Glomerular visceral epithelial cell (primary cell): ENCODE measurements at regions not wholly inside any gene's neighbourhood (a gene's known extent, or its start where the extent isn't known, plus 50 kb on each side); places are given as distances from the start of the nearest gene placed in this dataset.
"Not testable (repeated sequence)": the region's sequence is repeated elsewhere in the genome, so short reads cannot be mapped to it uniquely, and the experiment has no call there.

Source experiments
- DNase-seq: peaks from one replicate; pipeline ENCODE4 v3.0.0-alpha.2; 2016; ENCODE audit errors: extremely low spot score

DNA sequence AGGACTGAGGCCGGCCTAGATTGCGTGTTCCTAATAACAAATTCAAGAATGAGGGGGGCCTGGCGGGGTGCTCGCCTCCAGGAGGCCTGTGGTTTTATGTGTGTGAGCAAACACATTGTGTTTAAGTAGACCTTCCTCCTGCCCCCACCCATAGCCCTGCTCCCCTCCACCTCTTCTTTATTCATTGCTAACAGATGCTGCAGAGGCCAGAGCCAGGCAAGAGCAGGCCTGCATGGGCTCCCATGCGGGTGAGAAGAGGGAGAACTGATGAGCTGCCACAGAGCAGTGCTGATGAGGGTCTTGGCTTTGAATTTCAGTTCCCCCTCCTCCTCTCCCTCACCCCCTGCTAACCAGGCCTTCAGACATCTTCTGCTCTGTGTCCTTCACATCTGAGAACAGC lies 154.6 kb downstream of the OSR1 start:
- DNase-seq = no peak

DNA sequence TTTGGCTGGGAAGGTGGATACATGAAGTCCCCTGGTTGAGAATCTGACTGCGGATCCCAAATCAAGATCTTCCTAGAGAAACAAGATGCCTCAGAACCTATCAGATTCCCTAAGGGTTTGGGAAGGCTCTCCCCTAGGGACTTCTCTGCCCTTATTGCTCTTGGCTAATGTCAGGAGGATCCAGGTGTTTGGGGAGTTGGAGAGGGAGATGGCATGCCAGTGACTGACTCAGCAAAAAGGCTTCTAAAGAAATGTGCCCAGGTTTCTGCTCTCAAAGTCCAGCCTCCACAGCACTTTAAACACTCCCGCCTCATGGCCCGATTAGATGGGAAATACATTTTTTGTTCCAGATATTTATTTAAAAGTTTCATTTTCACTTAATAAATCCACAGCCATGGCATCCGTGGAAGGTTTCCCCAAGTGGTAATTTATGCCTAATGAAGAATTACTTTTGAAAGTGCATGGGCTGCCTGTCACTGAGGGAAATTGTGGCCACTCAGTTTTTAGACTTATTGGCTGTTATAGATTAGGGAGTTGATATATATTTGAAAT lies 156.4 kb downstream of the OSR1 start:
- DNase-seq = no peak

DNA sequence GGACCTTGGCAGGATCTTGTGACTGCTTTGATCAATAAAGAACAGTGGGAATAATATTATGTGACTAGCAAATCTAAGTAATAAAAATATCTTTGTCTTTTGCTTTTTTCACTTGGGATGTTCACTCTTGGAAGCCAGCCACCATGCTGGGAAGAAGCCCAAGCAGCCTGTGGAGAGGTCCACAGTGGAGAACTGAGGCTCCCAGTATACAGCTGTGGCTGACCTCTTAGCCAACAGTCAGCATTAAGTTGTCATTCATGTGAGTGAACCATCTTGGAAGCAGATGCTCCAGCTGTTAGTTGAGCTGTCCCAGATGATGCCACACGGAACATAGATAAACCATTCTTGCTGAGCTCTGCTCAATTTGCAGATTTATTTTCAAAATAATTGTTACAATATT lies 160.0 kb downstream of the OSR1 start:
- no peak for DNase-seq

DNA sequence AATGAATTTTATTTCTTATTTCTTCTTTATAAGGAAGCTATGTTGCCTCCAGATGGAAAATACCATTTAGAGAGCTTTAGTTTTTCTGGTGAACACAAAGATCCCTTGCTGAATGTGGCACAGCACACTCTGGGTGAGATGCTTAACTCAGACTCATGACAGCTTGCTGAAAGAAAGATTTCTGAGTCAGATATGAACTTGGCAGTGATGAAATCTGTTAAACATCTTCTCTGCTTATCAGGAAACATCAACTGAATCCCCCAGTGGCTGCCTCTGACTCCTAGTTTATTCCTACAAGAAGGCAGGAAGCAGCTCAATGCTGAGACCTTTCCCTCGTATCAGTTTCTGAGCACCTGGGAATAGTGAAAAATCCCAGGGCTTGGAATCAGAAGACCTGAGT lies 162.8 kb downstream of the OSR1 start:
- DNase-seq = no peak

DNA sequence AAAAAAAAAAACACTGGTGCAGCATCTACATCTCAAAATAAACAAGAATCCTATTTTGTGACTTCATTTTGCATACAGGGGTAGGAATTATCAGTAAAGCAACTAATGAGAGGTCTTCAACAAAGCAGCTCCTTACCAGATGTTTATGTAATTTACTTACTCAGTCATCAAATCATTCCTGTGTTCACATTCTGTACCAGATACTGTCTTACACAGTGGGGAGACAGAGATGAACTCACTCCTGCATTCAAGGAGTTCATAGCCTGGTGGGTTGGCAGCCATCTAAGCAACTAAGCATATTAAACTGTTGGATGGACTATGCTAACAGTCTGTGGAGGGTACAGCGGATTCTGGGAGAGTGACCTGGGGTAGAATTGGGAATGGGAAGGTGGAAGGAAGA lies 169.0 kb downstream of the OSR1 start:
- DNase-seq = no peak

DNA sequence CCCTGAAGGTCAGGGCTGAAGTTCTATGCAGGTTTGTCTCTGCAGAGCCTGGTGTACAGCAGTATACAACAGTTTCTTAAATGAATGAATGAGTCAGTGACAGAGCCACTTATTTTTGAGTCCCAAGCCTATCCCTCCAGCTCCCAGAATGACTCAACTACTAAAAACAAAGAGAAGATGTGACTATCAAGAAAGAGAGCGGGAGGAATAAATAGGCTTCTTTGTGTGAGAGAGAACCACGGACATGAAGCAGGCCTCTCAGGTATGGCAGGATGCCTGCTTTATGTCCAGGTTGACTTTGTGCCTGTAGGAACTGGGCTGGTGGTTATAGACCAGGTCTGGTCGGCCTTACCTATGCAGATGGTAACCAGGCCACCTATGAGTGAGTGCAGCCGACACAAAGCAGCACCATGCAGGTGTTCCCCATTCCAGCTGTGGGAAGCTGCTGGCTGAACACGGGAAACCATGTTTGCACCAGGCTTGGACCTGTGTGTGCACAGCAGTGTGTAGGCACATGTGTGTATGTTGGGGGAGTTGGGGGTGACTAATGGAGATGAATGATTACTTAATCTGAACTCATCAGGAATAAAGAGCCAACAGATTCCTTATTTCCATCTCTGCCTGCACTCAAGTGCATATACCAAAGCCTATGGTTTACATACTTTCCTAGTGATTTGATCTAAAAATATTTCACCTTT lies 171.0 kb downstream of the OSR1 start:
- DNase-seq = no peak

DNA sequence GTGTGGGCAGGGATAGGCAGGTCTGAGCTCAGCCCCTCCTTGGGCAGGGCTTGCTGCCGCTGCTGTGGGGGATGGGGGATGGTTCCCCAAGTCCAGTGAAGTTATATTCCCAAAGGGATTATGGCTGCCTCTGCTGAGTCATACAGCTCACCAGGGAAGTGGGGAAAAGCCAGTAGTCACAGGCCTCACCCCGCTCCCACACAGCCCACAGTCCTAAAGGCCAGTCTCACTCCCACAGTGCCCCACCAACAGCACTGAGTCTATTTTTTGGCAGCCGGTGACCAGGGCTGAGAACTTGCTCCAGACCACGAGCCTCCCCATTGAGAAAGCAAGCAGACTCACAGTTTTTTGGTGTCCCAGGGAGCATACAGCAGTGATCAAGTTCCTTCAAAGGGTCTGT lies 173.3 kb downstream of the OSR1 start:
- DNase-seq = no peak

DNA sequence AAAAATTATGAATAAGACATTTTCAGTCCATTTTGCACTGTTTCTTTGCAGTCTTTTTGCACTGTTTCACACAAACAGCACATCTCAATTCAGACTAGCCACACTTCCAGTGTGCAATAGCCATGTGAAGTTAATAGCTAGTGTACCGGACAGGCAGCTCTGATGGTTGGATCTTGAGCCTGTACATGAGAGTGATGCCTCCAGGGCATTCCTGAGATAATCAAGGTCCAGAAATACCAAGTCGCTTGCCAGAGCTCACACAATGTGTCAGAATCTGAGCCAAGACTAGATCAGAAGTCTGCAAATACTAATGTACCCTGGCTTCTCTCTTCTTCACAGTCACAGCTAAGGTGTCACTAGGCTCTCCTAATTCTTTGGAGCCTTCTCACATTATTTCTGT lies 180.2 kb downstream of the OSR1 start:
- DNase-seq = no peak

DNA sequence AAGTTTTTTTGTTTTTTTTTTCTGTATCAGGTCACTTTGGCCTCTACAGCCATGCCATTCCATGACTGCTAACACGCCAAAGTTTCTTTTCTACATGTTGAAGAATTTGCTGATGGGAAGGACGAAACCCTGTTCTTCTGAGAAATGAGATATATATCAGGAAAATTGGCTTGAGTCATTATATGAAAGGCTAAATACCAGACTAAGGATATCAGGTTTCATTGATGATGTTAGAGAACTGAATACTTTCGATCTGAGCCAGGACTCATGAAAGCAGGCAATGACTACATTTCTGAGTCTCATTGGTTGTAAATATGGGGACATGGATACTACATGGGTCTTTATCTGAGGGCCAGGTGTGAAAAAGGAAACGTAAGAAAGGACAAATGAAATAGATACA lies 181.4 kb downstream of the OSR1 start:
- no peak for DNase-seq

DNA sequence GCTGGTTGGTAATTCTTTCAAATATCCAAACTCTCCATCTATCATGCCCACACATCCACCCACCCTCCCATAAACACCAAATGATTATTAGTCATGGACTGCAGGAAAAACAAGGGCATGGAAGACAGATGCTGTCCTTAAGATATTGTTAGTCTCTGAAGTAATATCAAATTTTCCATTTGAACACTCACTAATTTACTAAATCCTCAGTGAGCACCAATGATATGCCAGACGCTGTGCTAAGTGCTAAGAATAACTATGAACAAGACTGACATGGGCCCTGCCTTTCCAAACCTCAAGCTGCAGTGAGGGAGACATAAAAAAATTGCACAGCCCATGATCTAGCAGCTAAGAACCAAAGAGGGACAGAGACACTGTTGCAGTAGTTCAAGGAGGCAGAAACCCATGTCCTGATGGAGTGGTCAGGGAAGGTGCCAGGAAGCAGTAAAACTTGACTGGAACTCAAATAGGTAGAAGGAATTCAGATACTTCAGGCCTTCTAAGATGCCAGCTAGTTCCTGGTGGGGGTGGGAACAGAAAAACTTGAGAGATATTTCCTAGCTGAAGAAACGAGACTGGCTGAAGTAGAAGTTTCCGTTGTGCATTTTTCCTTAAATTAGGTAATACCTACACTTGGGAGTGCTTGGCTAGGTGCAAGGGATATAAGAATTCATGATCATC lies 182.1 kb downstream of the OSR1 start:
- DNase-seq = no peak

DNA sequence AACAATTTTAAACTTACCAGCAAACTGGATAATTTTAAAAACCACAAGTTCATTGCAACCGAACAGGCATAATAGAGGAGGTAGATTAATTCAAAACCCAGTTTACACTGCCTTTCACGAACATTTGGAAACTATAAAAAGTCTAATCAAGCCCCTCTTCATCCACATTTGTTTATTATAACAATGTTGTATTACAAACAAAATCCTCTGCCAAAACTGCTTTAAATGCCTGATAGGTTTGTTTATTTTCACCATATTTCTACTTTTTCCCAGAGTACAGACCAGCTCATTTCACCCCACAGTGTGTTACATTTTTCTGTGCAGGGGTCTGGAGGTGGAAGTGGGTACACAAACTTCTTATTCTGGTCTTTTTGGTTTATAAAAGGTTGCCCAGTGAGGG lies 184.2 kb downstream of the OSR1 start:
- DNase-seq = no peak

DNA sequence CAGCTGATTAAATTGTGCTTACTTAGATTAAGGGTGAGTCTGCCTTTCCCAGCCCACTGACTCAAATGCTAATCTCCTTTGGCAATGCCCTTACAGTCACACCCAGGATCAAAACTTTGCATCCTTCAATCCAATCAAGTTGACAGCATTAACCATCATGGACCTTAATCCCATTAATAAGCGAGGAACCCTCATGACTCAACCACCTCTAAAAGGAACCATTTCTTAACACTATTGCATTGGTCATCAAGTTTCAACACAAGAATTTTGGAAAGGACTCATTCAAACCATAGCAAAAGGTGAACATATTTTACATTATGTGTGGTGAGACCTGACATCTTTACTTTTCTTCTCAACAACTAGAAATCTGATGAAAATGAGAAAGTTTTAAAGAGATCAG lies 187.0 kb downstream of the OSR1 start:
- no peak for DNase-seq

DNA sequence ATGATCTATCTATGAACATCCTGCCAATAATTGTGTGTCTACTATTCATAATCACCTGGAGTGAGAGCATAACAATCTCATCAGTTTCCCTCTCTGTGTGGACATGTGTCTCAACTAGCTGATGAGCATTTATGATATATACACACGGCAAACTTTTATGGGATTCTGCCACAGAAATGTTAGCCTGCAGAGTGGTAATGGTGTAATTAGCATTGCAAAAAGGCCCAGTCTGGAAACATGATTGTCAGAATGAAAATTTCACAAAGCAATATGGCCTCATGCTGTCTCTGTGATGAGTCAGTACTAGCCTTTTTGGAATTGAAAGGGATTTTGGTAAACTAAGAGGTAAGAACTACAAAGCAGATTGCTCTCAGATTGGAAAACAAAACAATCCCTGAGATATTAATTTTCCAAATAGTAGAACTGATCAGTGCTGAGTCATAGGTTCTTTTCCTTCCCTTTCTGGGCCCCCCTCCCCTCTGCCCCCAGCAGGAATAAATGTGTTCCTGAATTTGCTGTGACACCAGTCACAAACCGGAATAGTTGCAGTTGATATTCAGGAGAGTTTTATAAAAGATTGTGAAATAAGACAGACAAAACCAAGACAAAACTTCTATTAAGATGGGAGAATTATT lies 189.2 kb downstream of the OSR1 start:
- no peak for DNase-seq

DNA sequence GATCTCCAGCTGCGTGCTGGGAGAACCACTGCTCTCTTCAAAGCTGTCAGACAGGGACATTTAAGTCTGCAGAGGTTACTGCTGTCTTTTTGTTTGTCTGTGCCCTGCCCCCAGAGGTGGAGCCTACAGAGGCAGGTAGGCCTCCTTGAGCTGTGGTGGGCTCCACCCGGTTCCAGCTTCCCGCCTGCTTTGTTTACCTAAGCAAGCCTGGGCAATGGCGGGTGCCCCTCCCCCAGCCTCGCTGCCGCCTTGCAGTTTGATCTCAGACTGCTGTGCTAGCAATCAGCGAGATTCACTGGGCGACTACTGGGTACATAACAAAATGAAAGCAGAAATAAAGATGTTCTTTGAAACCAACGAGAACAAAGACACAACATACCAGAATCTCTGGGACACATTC lies 194.3 kb downstream of the OSR1 start:
- not testable (repeated sequence) for DNase-seq

DNA sequence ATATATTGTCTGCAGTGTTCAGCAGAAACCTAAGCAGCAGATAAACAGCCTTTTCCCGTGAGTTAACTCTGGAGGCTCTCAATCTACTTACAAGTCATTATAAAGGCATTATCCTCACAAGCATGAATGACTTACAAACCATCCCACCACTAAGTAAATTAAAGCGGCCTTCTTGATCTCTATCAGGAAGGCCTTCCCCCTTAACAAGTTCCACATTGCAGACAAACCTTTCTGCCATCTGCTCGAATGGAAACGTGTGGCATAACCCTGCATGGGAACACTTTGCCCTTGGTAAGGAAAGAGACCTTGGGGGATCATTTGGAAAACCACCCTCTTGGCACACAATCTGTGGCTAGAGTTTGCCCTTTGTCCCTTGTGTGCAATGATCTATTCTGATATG lies 199.5 kb downstream of the OSR1 start:
- no peak for DNase-seq

DNA sequence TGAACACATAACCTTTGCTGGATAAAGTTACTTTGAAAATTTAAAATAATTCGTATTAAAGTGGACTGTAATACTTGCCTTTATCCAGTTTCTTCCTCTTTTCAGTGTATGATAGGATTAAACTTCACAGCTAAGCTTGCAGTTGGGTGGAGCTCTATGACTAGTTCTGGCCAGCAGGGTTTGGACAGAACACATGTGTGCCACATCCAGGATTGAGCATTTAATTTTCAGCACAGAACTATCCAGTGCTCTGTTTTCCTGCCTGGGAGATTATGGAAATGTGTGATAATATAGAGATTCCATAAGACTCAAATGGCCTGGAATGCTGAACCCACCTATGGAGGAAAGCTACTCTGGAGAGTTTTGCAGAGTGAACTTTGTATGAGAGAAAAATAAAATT lies 200.2 kb downstream of the OSR1 start:
- no peak for DNase-seq

DNA sequence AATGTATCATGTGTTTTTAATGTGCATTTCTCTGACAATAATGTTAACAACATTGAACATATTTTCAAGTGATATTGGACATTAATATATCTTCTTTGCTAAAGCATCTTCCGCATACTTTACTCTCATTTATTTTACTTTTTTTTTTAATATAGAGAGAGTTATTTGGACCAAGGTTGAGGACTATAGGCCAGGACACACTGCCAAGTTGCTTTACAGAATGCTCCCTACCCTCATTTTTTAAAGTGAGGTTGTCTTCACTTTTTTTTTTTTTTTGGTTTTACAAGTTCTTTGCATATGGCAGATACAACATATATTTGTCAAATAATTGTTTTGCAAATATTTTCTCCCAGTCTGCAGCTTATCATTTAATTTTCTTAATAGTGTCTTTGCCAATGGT lies 201.8 kb downstream of the OSR1 start:
- DNase-seq = no peak

DNA sequence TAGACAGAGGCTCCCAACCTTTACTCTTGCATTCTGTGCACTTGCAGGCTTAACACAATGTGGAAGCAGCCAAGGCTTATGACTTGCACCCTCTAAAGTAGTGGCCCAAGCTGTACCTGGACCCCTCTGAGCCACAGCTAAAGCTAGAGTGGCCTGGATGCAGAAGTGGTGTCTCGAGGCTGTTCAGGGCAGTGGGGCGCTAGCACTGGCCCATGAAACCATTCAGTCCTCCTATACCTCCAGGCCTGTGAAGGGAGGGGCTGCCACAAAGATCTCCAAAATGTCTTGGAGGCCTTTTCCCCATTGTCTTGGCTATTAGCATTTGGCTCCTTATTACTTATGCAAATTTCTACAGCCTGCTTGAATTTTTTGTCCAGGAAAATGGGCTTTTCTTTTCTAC lies 207.7 kb downstream of the OSR1 start:
- no peak for DNase-seq

DNA sequence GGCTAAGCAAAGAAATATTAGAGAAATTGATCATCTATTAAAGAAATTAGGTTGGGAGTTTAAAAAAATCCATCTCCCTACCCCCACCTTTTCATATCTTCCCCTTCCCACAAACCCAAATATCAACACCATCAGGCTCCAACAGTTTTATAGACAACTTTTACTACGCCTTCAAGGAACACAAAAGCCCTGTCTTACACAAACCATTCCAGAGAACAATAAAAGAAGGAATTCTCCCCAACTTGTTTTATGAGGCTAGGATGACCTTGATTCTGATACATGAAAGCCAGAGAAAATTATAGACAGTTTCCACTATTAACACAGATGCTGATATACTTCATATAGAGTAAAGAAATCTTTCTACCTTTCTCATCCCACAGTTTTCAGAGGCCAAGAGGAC lies 211.6 kb downstream of the OSR1 start:
- no peak for DNase-seq

DNA sequence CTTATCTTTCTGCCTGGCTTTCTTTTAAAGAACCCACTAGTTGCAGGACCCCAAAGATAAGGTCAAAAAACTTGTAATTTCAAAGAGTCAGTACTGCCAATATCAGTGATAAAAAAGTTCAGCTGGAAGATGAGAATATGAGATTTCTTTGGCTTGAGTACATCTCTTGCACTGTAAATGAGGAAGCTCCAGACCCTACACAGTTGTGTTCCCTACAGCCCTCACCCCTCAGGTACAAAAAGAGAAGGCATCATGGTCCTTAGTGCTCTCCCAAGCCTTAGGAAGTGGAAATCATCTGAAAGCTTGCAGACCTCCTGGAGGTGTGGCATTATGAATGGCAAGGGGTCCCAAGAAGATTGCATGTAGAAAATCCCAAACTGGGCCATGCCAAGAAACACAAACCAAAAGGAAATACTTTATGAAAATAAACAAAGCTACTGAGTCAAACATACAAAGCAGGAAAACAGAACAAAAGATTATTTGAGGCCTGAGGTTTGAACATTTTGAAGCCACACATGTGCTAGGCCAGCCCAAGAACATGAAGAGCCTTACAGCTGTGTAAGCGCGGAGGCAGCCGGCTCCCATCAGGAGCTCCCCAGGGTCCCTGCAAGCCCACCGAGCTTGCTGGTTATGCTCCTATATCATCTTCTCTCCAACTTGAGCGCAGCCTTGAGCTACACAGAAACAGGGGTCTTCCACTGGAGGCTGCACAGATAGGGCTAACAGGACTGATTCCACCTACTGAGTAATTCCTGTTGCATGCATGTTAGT lies 217.0 kb downstream of the OSR1 start:
- no peak for DNase-seq

DNA sequence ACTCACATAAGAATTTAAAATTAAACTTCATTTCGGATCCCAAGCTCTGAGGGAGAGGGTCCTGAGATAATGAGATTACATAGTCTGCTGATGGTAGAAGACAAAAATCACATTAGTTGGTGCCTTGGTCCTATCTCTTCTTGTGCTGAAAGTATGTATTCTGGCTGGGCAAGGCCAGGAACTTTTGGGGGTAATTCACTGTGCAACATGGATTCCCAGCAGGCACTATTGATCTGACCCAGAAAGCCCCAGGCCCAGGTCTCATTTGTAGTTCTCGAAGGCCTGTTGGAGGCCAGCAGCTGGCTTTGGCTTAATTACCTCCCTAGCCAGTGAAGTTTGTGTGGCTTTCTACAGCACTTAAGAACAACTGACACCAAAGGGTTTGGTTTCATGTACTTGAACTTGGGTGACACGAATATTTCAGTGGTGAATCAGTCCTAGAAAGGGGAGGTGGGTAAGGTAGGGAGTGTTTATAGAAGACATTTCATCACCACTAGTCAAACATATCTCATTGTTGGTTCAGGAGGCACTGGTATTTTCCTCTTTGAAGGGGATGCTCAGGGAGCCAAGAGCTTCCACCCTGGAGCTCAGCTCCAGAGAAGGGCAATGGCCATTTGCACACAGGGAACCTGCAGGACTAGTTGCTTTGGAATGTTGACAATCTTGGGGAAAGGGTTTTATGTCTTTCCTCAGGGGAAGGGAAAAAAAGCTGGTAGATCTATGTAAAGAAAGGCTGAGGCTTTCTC lies 217.8 kb downstream of the OSR1 start:
- peak; percentile 74 for DNase-seq

DNA sequence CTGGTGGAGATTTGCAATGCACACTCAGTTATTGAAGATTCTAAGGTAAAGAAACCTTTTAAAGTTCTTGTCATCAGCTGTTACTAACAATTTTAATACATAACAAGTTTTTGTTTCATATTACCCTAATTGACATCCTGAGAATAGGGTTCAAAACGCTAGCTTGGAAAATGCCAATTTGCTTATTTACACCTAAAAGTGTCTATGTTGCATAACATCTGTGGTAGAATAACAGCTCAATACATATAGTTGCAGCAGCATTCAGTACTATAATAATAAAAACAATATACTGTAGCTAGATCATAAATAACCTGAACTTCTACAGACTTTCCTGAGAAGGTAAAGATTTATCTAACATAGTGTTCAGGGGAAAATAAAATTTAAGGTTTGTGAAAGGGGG lies 219.0 kb downstream of the OSR1 start:
- DNase-seq = no peak
